ENCODE measurements at regions not wholly inside any gene's neighbourhood (a gene's known extent, or its start where the extent isn't known, plus 50 kb on each side); places are given as distances from the start of the nearest gene placed in this dataset.

DNA sequence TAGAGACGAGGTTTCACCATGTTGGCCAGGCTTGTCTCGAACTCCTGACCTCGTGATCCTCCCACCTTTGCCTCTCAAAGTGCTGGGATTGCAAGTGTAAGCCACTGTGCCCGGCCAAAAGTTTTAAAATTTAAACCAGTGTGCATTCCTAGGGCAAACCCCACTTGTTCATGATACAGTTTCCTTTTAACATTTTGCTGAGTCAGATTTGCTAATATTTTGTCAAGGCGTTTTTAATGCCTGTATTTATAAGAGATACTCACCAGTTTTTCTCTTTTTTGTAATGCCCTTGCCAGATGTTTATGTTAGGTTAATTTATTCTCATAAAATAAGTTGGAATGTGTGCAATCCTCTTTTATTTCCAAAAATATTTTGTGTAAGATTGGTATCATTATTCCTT is 927.4 kb downstream of the DNAJB9 start:
- no peaks in the 10 kb centered on the region for H3F3A ChIP-seq (ENCODE audit: low read depth)
- no peak for DNase-seq (ENCODE audit: low spot score)
- no peak overlapping the region for H3K27ac ChIP-seq
- no peaks in the 10 kb centered on the region for H3K36me3 ChIP-seq
- H2AFZ ChIP-seq (replicated peaks) = no peak overlapping the region
- no peak overlapping the region for H3K4me2 ChIP-seq
- H3K36me3 Mint-ChIP-seq = no peaks in the 10 kb centered on the region
- H3K9ac ChIP-seq = no peak overlapping the region
- H3K79me2 ChIP-seq (ENCODE audit: low read depth) = no peaks in the 10 kb centered on the region
- H3K4me3 ChIP-seq = no peak overlapping the region
- H3K9me3 Mint-ChIP-seq = peaks cover 4% of the 10 kb centered on the region
- no peaks in the 10 kb centered on the region for H3K27me3 Mint-ChIP-seq (ENCODE audit: insufficient read depth, low read depth)
- H3K4me1 ChIP-seq = no peaks in the 10 kb centered on the region
- TF ChIP-seq, protein P1, sequence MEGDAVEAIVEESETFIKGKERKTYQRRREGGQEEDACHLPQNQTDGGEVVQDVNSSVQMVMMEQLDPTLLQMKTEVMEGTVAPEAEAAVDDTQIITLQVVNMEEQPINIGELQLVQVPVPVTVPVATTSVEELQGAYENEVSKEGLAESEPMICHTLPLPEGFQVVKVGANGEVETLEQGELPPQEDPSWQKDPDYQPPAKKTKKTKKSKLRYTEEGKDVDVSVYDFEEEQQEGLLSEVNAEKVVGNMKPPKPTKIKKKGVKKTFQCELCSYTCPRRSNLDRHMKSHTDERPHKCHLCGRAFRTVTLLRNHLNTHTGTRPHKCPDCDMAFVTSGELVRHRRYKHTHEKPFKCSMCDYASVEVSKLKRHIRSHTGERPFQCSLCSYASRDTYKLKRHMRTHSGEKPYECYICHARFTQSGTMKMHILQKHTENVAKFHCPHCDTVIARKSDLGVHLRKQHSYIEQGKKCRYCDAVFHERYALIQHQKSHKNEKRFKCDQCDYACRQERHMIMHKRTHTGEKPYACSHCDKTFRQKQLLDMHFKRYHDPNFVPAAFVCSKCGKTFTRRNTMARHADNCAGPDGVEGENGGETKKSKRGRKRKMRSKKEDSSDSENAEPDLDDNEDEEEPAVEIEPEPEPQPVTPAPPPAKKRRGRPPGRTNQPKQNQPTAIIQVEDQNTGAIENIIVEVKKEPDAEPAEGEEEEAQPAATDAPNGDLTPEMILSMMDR (IDR thresholded peaks at IDR 0.05) = no peak
- no peak for TF ChIP-seq EZH2phosphoT487 (IDR thresholded peaks at IDR 0.05)
- TF ChIP-seq EZH2 (IDR thresholded peaks at IDR 0.05) = no peak
- no peaks in the 10 kb centered on the region for H3K9me3 ChIP-seq (ENCODE audit: low read depth)
- no peaks in the 10 kb centered on the region for H3K4me1 Mint-ChIP-seq
- no peaks in the 10 kb centered on the region for H3K27me3 ChIP-seq
- no peak overlapping the region for H3K4me3 Mint-ChIP-seq
- H4K20me1 ChIP-seq (ENCODE audit: low read depth) = no peaks in the 10 kb centered on the region
- no peak overlapping the region for H3K27ac Mint-ChIP-seq

DNA sequence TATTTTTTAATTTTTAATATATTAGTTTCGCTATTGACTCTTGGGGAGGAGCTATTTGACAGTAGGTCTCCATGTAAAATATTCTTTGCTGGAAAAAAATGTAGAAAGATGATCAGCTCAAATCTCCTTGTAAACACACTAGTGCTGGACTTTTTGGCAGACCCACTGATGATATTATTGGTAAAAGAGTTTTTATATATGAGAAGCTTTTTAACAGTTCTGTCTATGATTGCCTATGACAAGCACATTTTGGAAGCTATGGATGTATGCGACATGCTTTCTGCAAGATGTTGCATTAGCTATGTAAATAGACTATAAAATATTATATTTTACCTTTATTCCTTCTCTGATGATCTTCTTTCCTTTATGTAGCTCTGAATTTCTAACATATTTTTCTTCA is 928.5 kb downstream of the DNAJB9 start:
- no peaks in the 10 kb centered on the region for H3K36me3 Mint-ChIP-seq
- no peak overlapping the region for H3K4me3 Mint-ChIP-seq
- Histone ChIP-seq H3K9ac (no peak overlapping the region), H2AFZ (replicated peaks) (no peak overlapping the region), H3K79me2 (ENCODE audit: low read depth) (no peaks in the 10 kb centered on the region), H3F3A (ENCODE audit: low read depth) (no peaks in the 10 kb centered on the region), H3K4me3 (no peak overlapping the region), H3K4me1 (no peaks in the 10 kb centered on the region), H3K27ac (no peak overlapping the region), H3K9me3 (ENCODE audit: low read depth) (no peaks in the 10 kb centered on the region), H3K36me3 (no peaks in the 10 kb centered on the region), H3K27me3 (no peaks in the 10 kb centered on the region), H3K4me2 (no peak overlapping the region), H4K20me1 (ENCODE audit: low read depth) (no peaks in the 10 kb centered on the region)
- peaks cover 2% of the 10 kb centered on the region for H3K27me3 Mint-ChIP-seq (ENCODE audit: insufficient read depth, low read depth)
- H3K4me1 Mint-ChIP-seq = no peaks in the 10 kb centered on the region
- H3K9me3 Mint-ChIP-seq = peaks cover 4% of the 10 kb centered on the region
- no peak for DNase-seq (ENCODE audit: low spot score)
- TF ChIP-seq, protein P1 (IDR thresholded peaks at IDR 0.05) = no peak
- TF ChIP-seq EZH2phosphoT487 (IDR thresholded peaks at IDR 0.05) (no peak), EZH2 (IDR thresholded peaks at IDR 0.05) (no peak)
- no peak overlapping the region for H3K27ac Mint-ChIP-seq

DNA sequence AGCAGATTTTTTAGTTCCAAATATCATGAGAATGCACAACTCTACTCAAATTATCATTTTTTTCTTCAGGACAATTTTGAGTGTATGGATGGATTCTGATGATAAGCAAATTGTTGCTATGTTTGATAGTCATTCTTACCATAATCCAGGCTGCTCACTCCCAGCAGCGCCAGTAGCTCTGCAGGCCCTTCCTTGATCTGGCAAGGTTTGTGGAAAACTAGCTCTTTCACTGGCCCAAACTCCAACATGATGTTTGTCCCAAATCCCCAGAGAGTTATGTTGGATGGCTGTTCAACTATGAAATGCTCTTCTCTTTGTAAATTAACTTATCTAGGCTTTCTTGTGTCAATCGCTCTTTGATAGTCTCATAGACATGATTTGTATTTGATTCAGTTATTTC is 933.7 kb downstream of the DNAJB9 start:
- no peaks in the 10 kb centered on the region for H3K27me3 ChIP-seq
- H3K36me3 ChIP-seq = no peaks in the 10 kb centered on the region
- no peaks in the 10 kb centered on the region for H3K36me3 Mint-ChIP-seq
- no peaks in the 10 kb centered on the region for H3F3A ChIP-seq (ENCODE audit: low read depth)
- no peak overlapping the region for H3K4me3 Mint-ChIP-seq
- H3K27ac Mint-ChIP-seq = no peak overlapping the region
- H3K4me2 ChIP-seq = no peak overlapping the region
- peaks cover 4% of the 10 kb centered on the region for H3K9me3 Mint-ChIP-seq
- no peaks in the 10 kb centered on the region for H3K4me1 ChIP-seq
- no peak overlapping the region for H3K4me3 ChIP-seq
- H3K9ac ChIP-seq = no peak overlapping the region
- H3K9me3 ChIP-seq (ENCODE audit: low read depth) = no peaks in the 10 kb centered on the region
- no peak for TF ChIP-seq EZH2phosphoT487 (IDR thresholded peaks at IDR 0.05)
- TF ChIP-seq EZH2 (IDR thresholded peaks at IDR 0.05) = no peak
- TF ChIP-seq, protein P1 (IDR thresholded peaks at IDR 0.05) = no peak
- DNase-seq (ENCODE audit: low spot score) = no peak
- H2AFZ ChIP-seq (replicated peaks) = no peak overlapping the region
- H3K79me2 ChIP-seq (ENCODE audit: low read depth) = no peaks in the 10 kb centered on the region
- no peak overlapping the region for H3K27ac ChIP-seq
- peaks cover 2% of the 10 kb centered on the region for H3K27me3 Mint-ChIP-seq (ENCODE audit: insufficient read depth, low read depth)
- H3K4me1 Mint-ChIP-seq = no peaks in the 10 kb centered on the region
- no peaks in the 10 kb centered on the region for H4K20me1 ChIP-seq (ENCODE audit: low read depth)

DNA sequence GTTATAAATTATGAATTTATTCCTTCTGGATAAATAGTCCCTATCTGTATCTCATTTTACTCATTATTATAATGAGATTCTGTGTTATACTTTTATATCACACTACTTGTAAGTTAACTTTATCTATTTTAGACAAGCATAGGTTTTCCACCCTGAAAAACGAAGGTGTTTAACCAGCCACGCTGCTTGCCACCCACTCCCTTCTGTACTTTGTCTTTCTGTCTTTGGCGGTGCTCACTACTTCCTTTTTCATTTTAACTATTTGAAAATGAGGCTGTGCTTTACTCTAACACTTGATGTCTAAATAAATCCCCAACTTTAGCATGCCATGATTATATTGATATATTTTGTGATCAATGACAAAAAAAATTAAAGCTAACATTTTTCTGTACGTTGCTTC is 952.9 kb downstream of the DNAJB9 start:
- H3K27me3 Mint-ChIP-seq (ENCODE audit: insufficient read depth, low read depth) = no peaks in the 10 kb centered on the region

More for the DNA sequence above, 952.9 kb downstream of the DNAJB9 start:
- no peak for DNase-seq (ENCODE audit: low spot score)
- H3K4me1 Mint-ChIP-seq = no peaks in the 10 kb centered on the region
- H3K4me3 Mint-ChIP-seq = no peak overlapping the region
- H3K27ac Mint-ChIP-seq = no peak overlapping the region
- Histone ChIP-seq H3K79me2 (ENCODE audit: low read depth) (no peaks in the 10 kb centered on the region), H3F3A (ENCODE audit: low read depth) (no peaks in the 10 kb centered on the region), H3K36me3 (no peaks in the 10 kb centered on the region), H3K9ac (no peak overlapping the region), H3K4me2 (no peak overlapping the region), H3K9me3 (ENCODE audit: low read depth) (no peaks in the 10 kb centered on the region), H3K27me3 (no peaks in the 10 kb centered on the region), H3K4me1 (no peaks in the 10 kb centered on the region), H4K20me1 (ENCODE audit: low read depth) (no peaks in the 10 kb centered on the region), H3K27ac (no peak overlapping the region), H3K4me3 (no peak overlapping the region), H2AFZ (replicated peaks) (no peak overlapping the region)
- TF ChIP-seq EZH2 (IDR thresholded peaks at IDR 0.05) (no peak), EZH2phosphoT487 (IDR thresholded peaks at IDR 0.05) (no peak)
- TF ChIP-seq, protein P1 (IDR thresholded peaks at IDR 0.05) = no peak
- H3K36me3 Mint-ChIP-seq = no peaks in the 10 kb centered on the region
- H3K9me3 Mint-ChIP-seq = no peaks in the 10 kb centered on the region

Measured in neural progenitor cell (in vitro differentiated cells).